ENCODE measurements at regions not wholly inside any gene's neighbourhood (a gene's known extent, or its start where the extent isn't known, plus 50 kb on each side); places are given as distances from the start of the nearest gene placed in this dataset.

DNA sequence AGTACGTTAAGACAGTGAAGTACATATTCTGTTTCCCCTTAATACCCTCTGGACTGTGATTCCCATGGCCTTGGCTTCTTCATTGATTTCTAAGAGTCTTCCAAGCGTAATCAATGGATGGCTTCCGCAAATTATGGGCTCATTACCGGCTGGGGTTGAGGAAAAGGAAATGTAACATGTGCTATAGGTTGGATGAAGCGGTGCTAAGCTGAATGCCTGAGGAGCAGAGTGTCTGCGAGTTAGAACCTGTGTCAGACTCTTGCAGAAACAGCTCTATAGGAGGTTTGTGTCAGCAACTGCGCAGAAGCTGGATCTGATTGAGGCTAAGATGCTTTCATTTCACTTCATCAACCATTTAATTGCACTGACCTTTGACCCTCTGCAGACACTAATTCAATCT lies 114.3 kb upstream of the CDH18 start:
- H3K27me3 ChIP-seq (ENCODE audit: insufficient read depth, low read length): no peaks in the 10 kb centered on the region
- TF ChIP-seq CTCF (IDR thresholded peaks at IDR 0.05; ENCODE audit: insufficient read depth, low read depth, low read length) (no peak), EZH2 (IDR thresholded peaks at IDR 0.05; ENCODE audit: insufficient read depth, low read length) (no peak)
- Mint-ChIP-seq H3K9me3 (ENCODE audit: unreplicated experiment) (no peaks in the 10 kb centered on the region), H3K27me3 (ENCODE audit: low read depth, unreplicated experiment) (no peaks in the 10 kb centered on the region), H3K4me1 (ENCODE audit: low read depth, unreplicated experiment) (no peaks in the 10 kb centered on the region), H3K36me3 (ENCODE audit: low read depth, unreplicated experiment) (no peaks in the 10 kb centered on the region), H3K27ac (ENCODE audit: unreplicated experiment) (no peak overlapping the region), H3K4me3 (ENCODE audit: unreplicated experiment) (no peak overlapping the region)
- no peak for DNase-seq (ENCODE audit: low read depth)
- H3K9me3 ChIP-seq (ENCODE audit: insufficient read depth, low read depth, low read length): no peaks in the 10 kb centered on the region
- H4K20me1 ChIP-seq (ENCODE audit: insufficient read depth, low read length): no peaks in the 10 kb centered on the region
- H3K4me1 ChIP-seq (ENCODE audit: insufficient read depth, low read length): no peaks in the 10 kb centered on the region
- H3K4me3 ChIP-seq (ENCODE audit: insufficient read depth, low read depth, low read length): no peak overlapping the region
- H2AFZ ChIP-seq (ENCODE audit: low read depth, low read length): no peak overlapping the region
- no peak overlapping the region for H3K27ac ChIP-seq (ENCODE audit: low read depth, low read length)
- H3K79me2 ChIP-seq (ENCODE audit: insufficient read depth, low read length): no peaks in the 10 kb centered on the region
- no peak overlapping the region for H3K9ac ChIP-seq (ENCODE audit: low read length)
- no peaks in the 10 kb centered on the region for H3K36me3 ChIP-seq (ENCODE audit: insufficient read depth, low read length)
- no peak for FAIRE-seq
- no peak overlapping the region for H3K4me2 ChIP-seq (ENCODE audit: low read length)

GRCh38 chr5:20098694-20099093 lies 110.7 kb upstream of the CDH18 start:
- no peak overlapping the region for H2AFZ ChIP-seq (ENCODE audit: low read depth, low read length)
- H3K36me3 Mint-ChIP-seq (ENCODE audit: low read depth, unreplicated experiment): no peaks in the 10 kb centered on the region
- no peak overlapping the region for H3K4me3 ChIP-seq (ENCODE audit: insufficient read depth, low read depth, low read length)
- no peaks in the 10 kb centered on the region for H4K20me1 ChIP-seq (ENCODE audit: insufficient read depth, low read length)
- H3K27ac Mint-ChIP-seq (ENCODE audit: unreplicated experiment): no peak overlapping the region
- no peaks in the 10 kb centered on the region for H3K4me1 Mint-ChIP-seq (ENCODE audit: low read depth, unreplicated experiment)
- H3K9me3 ChIP-seq (ENCODE audit: insufficient read depth, low read depth, low read length): no peaks in the 10 kb centered on the region
- H3K4me2 ChIP-seq (ENCODE audit: low read length): no peak overlapping the region
- no peak overlapping the region for H3K27ac ChIP-seq (ENCODE audit: low read depth, low read length)
- no peak for FAIRE-seq
- H3K9me3 Mint-ChIP-seq (ENCODE audit: unreplicated experiment): no peaks in the 10 kb centered on the region
- no peaks in the 10 kb centered on the region for H3K27me3 Mint-ChIP-seq (ENCODE audit: low read depth, unreplicated experiment)
- no peak overlapping the region for H3K4me3 Mint-ChIP-seq (ENCODE audit: unreplicated experiment)
- H3K27me3 ChIP-seq (ENCODE audit: insufficient read depth, low read length): no peaks in the 10 kb centered on the region
- no peaks in the 10 kb centered on the region for H3K4me1 ChIP-seq (ENCODE audit: insufficient read depth, low read length)
- no peaks in the 10 kb centered on the region for H3K36me3 ChIP-seq (ENCODE audit: insufficient read depth, low read length)
- H3K79me2 ChIP-seq (ENCODE audit: insufficient read depth, low read length): no peaks in the 10 kb centered on the region
- DNase-seq (ENCODE audit: low read depth): no peak
- H3K9ac ChIP-seq (ENCODE audit: low read length): no peak overlapping the region
- TF ChIP-seq CTCF (IDR thresholded peaks at IDR 0.05; ENCODE audit: insufficient read depth, low read depth, low read length) (no peak), EZH2 (IDR thresholded peaks at IDR 0.05; ENCODE audit: insufficient read depth, low read length) (no peak)

- Mint-ChIP-seq H3K27ac (ENCODE audit: unreplicated experiment) (no peak overlapping the region), H3K36me3 (ENCODE audit: low read depth, unreplicated experiment) (no peaks in the 10 kb centered on the region), H3K9me3 (ENCODE audit: unreplicated experiment) (peaks cover 6% of the 10 kb centered on the region), H3K4me1 (ENCODE audit: low read depth, unreplicated experiment) (no peaks in the 10 kb centered on the region), H3K27me3 (ENCODE audit: low read depth, unreplicated experiment) (no peaks in the 10 kb centered on the region), H3K4me3 (ENCODE audit: unreplicated experiment) (no peak overlapping the region)
- no peak overlapping the region for H3K4me3 ChIP-seq (ENCODE audit: insufficient read depth, low read depth, low read length)
- no peaks in the 10 kb centered on the region for H3K27me3 ChIP-seq (ENCODE audit: insufficient read depth, low read length)
- FAIRE-seq (no peak), DNase-seq (ENCODE audit: low read depth) (no peak)
- no peak overlapping the region for H3K4me2 ChIP-seq (ENCODE audit: low read length)
- TF ChIP-seq EZH2 (IDR thresholded peaks at IDR 0.05; ENCODE audit: insufficient read depth, low read length): no peak
- H3K36me3 ChIP-seq (ENCODE audit: insufficient read depth, low read length): no peaks in the 10 kb centered on the region
- H2AFZ ChIP-seq (ENCODE audit: low read depth, low read length): no peak overlapping the region
- no peaks in the 10 kb centered on the region for H3K79me2 ChIP-seq (ENCODE audit: insufficient read depth, low read length)
- no peaks in the 10 kb centered on the region for H3K4me1 ChIP-seq (ENCODE audit: insufficient read depth, low read length)
- H3K9me3 ChIP-seq (ENCODE audit: insufficient read depth, low read depth, low read length): no peaks in the 10 kb centered on the region
- H3K27ac ChIP-seq (ENCODE audit: low read depth, low read length): no peak overlapping the region
- H3K9ac ChIP-seq (ENCODE audit: low read length): no peak overlapping the region
- no peaks in the 10 kb centered on the region for H4K20me1 ChIP-seq (ENCODE audit: insufficient read depth, low read length)
These were observed 100.4 kb upstream of the CDH18 start for GRCh38 chr5:20088361-20088760.
